CD4-positive, alpha-beta T cell treated with Interleukin-4 for 4 hours (primary cell): ENCODE measurements at regions not wholly inside any gene's neighbourhood (a gene's known extent, or its start where the extent isn't known, plus 50 kb on each side); places are given as distances from the start of the nearest gene placed in this dataset.

Experiments used
- DNase-seq: peaks from one replicate; pipeline ENCODE4 v3.0.0-alpha.2; 2020

- no peak for DNase-seq
Measured at GRCh38 chr9:85249313-85249621, 492.5 kb downstream of the AGTPBP1 start.

- no peak for DNase-seq
Measured at GRCh38 chr9:85248514-85249312, 493.0 kb downstream of the AGTPBP1 start.

- DNase-seq = no peak
Measured at GRCh38 chr9:85246541-85246940, 495.2 kb downstream of the AGTPBP1 start.

GRCh38 chr9:85244856-85245255 is 496.9 kb downstream of the AGTPBP1 start:
- DNase-seq = no peak

GRCh38 chr9:85243977-85244376 is 497.8 kb downstream of the AGTPBP1 start:
- no peak for DNase-seq

GRCh38 chr9:85237478-85237877 is 504.3 kb downstream of the AGTPBP1 start:
- DNase-seq = no peak

- DNase-seq = no peak
Measured at GRCh38 chr9:85230081-85230480, 511.7 kb downstream of the AGTPBP1 start.

GRCh38 chr9:85228111-85228855 is 513.5 kb downstream of the AGTPBP1 start:
- no peak for DNase-seq

GRCh38 chr9:85225180-85225579 is 516.6 kb downstream of the AGTPBP1 start:
- no peak for DNase-seq

GRCh38 chr9:85224729-85225128 is 517.0 kb downstream of the AGTPBP1 start:
- no peak for DNase-seq

GRCh38 chr9:85224301-85224700 is 517.5 kb downstream of the AGTPBP1 start:
- no peak for DNase-seq

- no peak for DNase-seq
Measured at GRCh38 chr9:85223506-85224125, 518.1 kb downstream of the AGTPBP1 start.

GRCh38 chr9:85216601-85217000 is 525.2 kb downstream of the AGTPBP1 start:
- no peak for DNase-seq

GRCh38 chr9:85215961-85216360 is 525.8 kb downstream of the AGTPBP1 start:
- no peak for DNase-seq

GRCh38 chr9:85215416-85215815 is 526.3 kb downstream of the AGTPBP1 start:
- no peak for DNase-seq

- DNase-seq = no peak
Measured at GRCh38 chr9:85213650-85214607, 527.8 kb downstream of the AGTPBP1 start.

- DNase-seq = no peak
Measured at GRCh38 chr9:85212887-85213286, 528.9 kb downstream of the AGTPBP1 start.

- no peak for DNase-seq
Measured at GRCh38 chr9:85212209-85212608, 529.5 kb downstream of the AGTPBP1 start.

GRCh38 chr9:85208666-85209065 is 533.1 kb downstream of the AGTPBP1 start:
- no peak for DNase-seq

- no peak for DNase-seq
Measured at GRCh38 chr9:85204176-85204575, 534.6 kb downstream of the NTRK2 start.

GRCh38 chr9:85202596-85202995 is 533.1 kb downstream of the NTRK2 start:
- DNase-seq = no peak

GRCh38 chr9:85200726-85201404 is 531.3 kb downstream of the NTRK2 start:
- no peak for DNase-seq
